Activated CD4-positive, alpha-beta T cell treated with anti-CD3 and anti-CD28 coated beads, Interleukin-2, amount 50 U/mL, for 48 hours (primary cell): ENCODE measurements at regions not wholly inside any gene's neighbourhood (a gene's known extent, or its start where the extent isn't known, plus 50 kb on each side); places are given as distances from the start of the nearest gene placed in this dataset.
"Not testable (repeated sequence)": the region's sequence is repeated elsewhere in the genome, so short reads cannot be mapped to it uniquely, and the experiment has no call there.

Experiments
- DNase-seq, 2 experiments: peaks; one replicate each; pipeline ENCODE4 v3.0.0-alpha.2; 2020

DNA sequence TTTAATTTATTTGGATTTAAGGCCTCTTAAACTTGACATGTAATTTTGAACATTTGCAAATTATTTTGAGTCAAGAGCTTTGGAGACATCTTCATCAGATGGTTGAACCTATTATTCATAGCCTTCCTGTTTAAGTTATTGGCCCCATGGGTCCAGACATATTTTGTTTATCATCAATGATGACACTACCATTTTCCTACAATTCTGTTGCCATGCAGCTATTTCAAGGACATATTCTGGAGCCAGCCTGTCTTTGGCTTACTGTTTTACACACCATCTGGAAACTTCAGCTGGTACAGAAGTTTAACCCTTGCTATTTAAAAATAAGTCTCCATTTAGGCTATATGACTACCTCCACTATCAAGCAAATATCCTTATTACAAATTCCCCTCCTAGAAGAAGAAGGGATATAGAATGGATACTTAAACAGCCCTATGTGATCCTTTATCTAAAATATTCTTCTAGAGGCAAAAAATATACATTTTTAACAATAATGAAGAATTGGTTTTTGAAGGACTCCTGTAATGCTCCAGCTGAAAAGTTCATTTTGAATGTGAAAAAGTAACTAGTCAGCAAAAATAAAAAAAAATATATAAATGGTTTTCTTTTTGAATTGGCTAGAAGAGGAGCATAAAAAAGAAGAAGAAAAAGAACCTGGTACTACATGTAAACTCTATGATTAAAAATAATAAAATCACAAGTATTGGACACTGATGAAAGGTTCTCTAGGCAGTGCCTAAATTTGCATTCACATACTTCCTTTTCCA is 544.0 kb upstream of the HS3ST5 start:
- DNase-seq: no peak

DNA sequence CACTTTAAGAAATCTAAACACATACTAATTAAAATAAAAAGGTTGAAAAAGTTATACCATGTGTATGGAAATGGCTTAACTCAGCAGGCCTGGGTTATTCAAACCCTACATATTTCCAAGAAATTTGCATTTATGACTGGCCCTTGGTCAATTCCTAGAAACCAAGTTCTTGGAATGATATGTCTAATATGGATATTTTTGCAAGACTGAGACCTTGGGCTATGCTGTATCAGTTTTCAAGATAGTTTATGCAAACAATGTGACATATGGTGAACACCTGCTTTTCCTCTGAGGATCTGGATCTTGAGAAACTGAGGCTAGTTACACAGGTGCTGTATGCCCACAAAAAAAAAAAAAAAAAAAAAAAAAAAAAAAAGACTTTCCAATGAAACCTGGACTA is 536.9 kb upstream of the HS3ST5 start:
- DNase-seq: no peak

DNA sequence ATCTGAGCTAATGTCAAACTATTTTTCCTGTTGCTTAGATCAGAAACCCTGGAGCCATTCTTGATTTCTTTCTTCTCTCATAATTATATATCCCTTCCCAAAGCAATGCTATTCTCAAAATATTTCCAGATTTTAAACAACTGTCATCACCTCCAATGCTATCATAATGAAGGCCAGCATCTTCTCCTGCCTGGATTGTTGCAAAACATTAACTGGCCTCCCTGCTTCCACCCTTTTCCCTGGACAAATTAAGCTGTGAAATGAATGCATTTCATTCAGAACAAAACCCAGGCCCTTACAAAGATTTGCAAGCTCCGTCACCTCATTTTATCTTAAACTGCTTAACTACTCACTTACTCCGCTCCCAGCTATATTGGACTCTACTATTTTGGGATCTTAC is 535.3 kb upstream of the HS3ST5 start:
- no peak for DNase-seq

DNA sequence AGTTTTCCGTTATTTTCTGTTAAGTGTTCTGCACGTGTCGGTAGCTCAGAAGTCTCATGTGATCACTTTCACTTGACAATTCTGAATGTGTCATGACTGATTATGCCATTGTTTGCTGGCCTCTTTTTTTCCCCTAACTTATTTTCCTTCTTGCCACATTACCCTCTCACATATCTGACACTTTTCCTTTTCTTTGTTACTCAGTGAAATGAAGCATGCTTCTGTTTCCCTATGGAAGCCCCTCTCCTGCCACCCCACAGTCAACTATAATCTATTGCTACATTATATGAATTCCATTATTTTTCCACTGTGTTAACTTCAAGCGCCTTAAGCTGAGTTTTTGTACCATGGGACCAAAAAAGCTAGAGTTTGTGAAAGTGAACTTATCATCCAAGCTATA is 531.6 kb upstream of the HS3ST5 start:
- DNase-seq: no peak

DNA sequence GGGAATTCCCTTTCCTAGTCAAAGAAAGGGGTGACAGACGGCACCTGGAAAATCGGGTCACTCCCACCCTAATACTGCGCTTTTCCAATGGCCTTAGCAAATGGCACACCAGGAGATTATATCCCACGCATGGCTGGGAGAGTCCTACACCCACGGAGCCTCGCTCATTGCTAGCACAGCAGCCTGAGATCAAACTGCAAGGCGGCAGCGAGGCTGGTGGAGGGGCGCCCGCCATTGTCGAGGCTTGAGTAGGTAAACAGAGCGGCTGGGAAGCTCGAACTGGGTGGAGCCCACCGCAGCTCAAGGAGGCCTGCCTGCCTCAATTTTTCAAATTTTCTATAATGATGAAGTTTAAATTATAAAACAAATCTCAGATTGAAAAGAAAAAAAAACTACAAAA is 522.7 kb upstream of the HS3ST5 start:
- DNase-seq: not testable (repeated sequence)

DNA sequence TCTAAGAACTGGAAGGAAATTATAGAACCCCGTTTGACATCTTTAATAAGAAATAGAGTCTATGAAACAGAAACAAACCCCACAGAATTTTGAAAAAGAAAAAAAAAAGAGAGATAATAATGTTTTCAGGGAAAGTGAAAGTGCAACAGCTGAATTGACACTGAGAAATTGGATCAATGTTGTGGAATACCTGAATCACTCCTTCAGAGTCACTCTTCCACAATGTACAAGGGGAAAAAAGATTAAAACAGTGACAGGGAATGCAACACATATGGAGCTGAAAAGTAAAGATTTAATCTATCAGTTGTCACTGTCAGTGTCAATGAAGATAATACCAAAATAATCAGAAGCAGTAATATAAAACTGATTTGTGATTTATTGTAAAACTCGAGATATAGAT is 520.8 kb upstream of the HS3ST5 start:
- DNase-seq: no peak

- DNase-seq: no peak
These were observed 520.0 kb upstream of the HS3ST5 start for GRCh38 chr6:114862819-114863218.

DNA sequence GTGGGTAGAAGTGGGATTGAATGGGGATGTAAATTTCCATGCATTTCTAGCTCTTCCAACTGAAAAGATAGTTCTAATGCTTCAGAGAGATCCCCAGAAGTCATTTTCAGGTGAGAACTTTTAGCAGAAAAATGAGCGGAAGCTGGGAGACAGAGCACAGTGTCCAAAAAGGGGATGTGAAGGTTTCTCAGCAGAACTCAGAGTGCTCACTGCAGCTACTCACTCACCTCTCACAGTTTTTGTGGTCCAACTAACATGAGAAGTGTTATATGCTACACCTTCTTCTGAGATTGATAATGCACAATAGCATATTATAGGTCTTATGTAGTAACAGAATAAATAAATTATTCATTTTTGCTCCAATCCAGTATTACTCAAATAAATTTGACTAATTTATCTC is 519.2 kb upstream of the HS3ST5 start:
- DNase-seq: no peak

GRCh38 chr6:114844359-114844758 is 501.5 kb upstream of the HS3ST5 start:
- DNase-seq: no peak

GRCh38 chr6:114839019-114839418 is 496.2 kb upstream of the HS3ST5 start:
- no peak for DNase-seq

GRCh38 chr6:114833211-114833610 is 490.4 kb upstream of the HS3ST5 start:
- DNase-seq: no peak

- DNase-seq: no peak
These were observed 487.7 kb upstream of the HS3ST5 start for GRCh38 chr6:114830515-114830914.

DNA sequence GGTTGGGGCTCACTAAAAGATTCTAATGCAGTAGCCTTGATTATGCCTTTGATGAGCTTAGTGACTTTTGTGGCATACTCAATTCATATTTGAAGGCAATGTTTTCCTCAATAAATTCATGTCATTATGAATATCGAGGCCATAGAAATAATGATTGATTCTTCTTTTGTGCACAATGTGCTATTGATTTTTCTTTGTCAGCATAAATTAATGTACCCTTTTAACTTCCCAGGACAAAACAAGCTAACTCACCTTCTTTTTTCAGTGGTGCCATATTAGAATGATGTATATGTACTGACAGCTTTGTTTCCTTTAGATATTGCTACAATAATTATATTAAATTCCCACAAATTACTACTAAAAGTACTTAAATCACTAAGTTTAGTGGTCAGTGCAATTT is 484.3 kb upstream of the HS3ST5 start:
- no peak for DNase-seq

GRCh38 chr6:114824409-114824808 is 481.6 kb upstream of the HS3ST5 start:
- no peak for DNase-seq

- DNase-seq: no peak
These were observed 473.9 kb upstream of the HS3ST5 start for GRCh38 chr6:114816678-114817077.

- no peak for DNase-seq
These were observed 467.6 kb upstream of the HS3ST5 start for GRCh38 chr6:114810468-114810867.

- DNase-seq: not testable (repeated sequence)
These were observed 462.6 kb upstream of the HS3ST5 start for GRCh38 chr6:114805426-114805825.

- DNase-seq: no peak
These were observed 453.8 kb upstream of the HS3ST5 start for GRCh38 chr6:114796576-114796975.

DNA sequence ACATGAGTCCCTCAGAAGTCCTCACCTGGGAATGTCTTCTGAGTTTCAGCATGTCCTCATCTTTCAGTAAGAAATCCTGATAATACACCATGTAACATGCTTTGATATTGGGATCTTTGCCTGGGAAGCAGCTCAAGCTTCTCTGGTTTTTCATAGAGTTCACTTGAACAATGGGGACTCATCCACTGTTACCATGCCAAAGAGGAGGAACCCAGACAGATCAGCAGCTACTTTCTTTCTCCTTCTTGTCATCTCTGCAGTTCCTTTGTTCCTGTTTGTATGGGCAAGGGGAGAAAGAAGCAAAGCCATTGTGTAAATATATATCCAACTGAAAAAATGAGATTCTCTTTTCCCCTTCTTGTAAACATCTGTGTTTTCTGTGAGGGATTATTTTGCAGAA is 450.6 kb upstream of the HS3ST5 start:
- DNase-seq: no peak

GRCh38 chr6:114785235-114786127 is 442.7 kb upstream of the HS3ST5 start:
- no peak for DNase-seq

DNA sequence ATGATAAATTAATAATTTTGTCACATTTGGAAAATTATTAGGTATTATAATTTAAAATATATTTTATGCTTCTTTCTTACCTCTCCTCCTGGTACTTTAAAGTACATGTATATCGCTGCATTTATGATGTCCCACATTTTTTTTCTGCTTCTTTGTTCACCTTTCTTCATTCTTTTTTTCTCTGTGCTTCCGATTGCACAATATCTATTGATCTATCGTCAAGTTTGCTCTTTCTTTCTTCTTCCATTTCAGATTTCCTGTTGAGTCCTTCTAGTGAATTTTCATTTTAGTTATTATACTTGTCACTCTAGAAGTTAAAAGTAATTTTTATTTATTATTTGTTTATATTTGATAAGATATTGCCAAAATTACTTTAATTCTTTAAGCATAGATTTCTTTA is 441.0 kb upstream of the HS3ST5 start:
- DNase-seq: no peak

DNA sequence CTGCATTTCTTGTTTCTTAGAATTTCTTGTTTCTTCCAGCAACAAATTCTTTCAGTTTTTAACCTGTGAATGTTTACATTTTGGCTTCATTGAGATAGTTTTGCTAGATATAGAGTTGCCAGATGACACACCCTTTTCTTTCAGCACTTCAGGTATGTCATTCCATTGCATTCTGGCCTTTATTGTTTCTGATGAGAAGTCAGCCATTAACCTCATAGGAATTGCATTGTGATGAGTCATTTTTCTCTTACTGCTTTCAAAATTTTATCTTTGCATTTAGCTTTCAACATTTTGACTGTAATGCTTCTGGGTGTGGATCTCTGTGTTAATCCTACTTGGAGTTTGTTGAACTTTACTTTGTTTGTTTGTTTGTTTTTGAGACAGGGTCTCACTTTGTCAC is 440.3 kb upstream of the HS3ST5 start:
- DNase-seq: no peak

DNA sequence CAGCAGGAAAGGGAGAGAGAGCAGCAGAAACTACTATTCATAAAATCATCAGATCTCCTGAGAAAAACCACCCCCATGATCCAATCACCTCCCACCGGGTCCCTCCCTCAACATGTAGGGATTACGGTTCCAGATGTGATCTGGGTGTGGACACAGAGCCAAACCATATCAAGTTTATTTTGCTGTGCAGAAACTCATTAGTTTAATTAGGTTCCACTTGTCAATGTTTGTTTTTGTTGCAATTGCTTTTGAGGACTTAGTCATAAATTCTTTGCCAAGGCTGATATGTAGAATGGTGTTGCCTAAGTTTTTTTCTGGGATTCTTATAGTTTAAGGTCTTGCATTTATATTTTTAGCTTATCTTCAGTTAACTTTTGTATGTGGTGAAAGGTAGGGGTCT is 422.0 kb upstream of the HS3ST5 start:
- DNase-seq: no peak

- no peak for DNase-seq
These were observed 419.3 kb upstream of the HS3ST5 start for GRCh38 chr6:114762145-114762544.
